Neural cell (in vitro differentiated cells): ENCODE measurements at regions not wholly inside any gene's neighbourhood (a gene's known extent, or its start where the extent isn't known, plus 50 kb on each side); places are given as distances from the start of the nearest gene placed in this dataset.

ENCODE experiments used
- H2AFZ ChIP-seq: fragments of 200-600, 300-800 bp; sonication (generic), shearing (Covaris generic); 2 replicates; pipeline ENCODE4 v1.6.0; 2014; ENCODE audit warnings: low read depth, mild to moderate bottlenecking, antibody characterized with exemption, low read length, moderate library complexity
- H3F3A ChIP-seq: fragments of 200-600 bp; shearing (Covaris generic); 2 replicates; pipeline ENCODE4 v1.6.1; 2016; ENCODE audit warnings: mild to moderate bottlenecking, moderate library complexity, mixed read lengths, antibody characterized with exemption, low read length; ENCODE audit not compliant: insufficient read depth, poor library complexity, severe bottlenecking
- H3K27ac ChIP-seq: fragments of 200-600, 300-800 bp; sonication (generic), shearing (Covaris generic); 2 replicates; pipeline ENCODE4 v1.5.1; 2014; ENCODE audit warnings: mild to moderate bottlenecking, low read length, moderate library complexity
- H3K27me3 ChIP-seq: fragments of 300-800, 200-600 bp; sonication (generic), shearing (Covaris generic); 2 replicates; pipeline ENCODE4 v1.6.0; 2014; ENCODE audit warnings: mild to moderate bottlenecking, low read depth, low read length, moderate library complexity; ENCODE audit not compliant: insufficient read depth
- H3K36me3 ChIP-seq: fragments of 300-800, 200-600 bp; sonication (generic), shearing (Covaris generic); 2 replicates; pipeline ENCODE4 v1.5.1; 2014; ENCODE audit warnings: mild to moderate bottlenecking, antibody characterized with exemption, low read length, moderate library complexity; ENCODE audit not compliant: insufficient read depth
- H3K4me2 ChIP-seq: fragments of 300-800, 200-600 bp; sonication (generic), shearing (Covaris generic); 2 replicates; pipeline ENCODE4 v1.6.0; 2014; ENCODE audit warnings: mild to moderate bottlenecking, low read length
- H3K4me3 ChIP-seq: fragments of 300-800, 200-600 bp; sonication (generic), shearing (Covaris generic); 2 replicates; pipeline ENCODE4 v1.5.1; 2014; ENCODE audit warnings: mild to moderate bottlenecking, low read length, moderate library complexity
- H3K79me2 ChIP-seq: fragments of 200-600 bp; shearing (Covaris generic); replicated peaks from 2 replicates; pipeline ENCODE4 v1.6.0; 2014; ENCODE audit warnings: mild to moderate bottlenecking, low read length, moderate library complexity; ENCODE audit not compliant: insufficient read depth
- H3K9ac ChIP-seq: fragments of 300-800, 200-600 bp; sonication (generic), shearing (Covaris generic); 2 replicates; pipeline ENCODE4 v1.6.1; 2016; ENCODE audit warnings: mild to moderate bottlenecking, low read length, mixed read lengths
- H3K9me2 ChIP-seq: fragments of 200-600 bp; shearing (Covaris generic); 2 replicates; pipeline ENCODE4 v1.6.1; 2016; ENCODE audit warnings: mild to moderate bottlenecking, low read length, mixed read lengths; ENCODE audit not compliant: insufficient read depth
- H3K9me3 ChIP-seq: fragments of 200-600, 300-800 bp; sonication (generic), shearing (Covaris generic); 2 replicates; pipeline ENCODE4 v1.6.1; 2016; ENCODE audit warnings: mild to moderate bottlenecking, mixed run types, low read length, moderate library complexity, mixed read lengths
- H4K20me1 ChIP-seq: fragments of 200-600 bp; shearing (Covaris generic); 2 replicates; pipeline ENCODE4 v1.6.1; 2016; ENCODE audit warnings: mild to moderate bottlenecking, mixed run types; ENCODE audit not compliant: insufficient read depth
- EP300 ChIP-seq: fragments of 450-650 bp; conservative IDR thresholded peaks from 2 replicates; pipeline ENCODE4 v1.6.1; 2014; ENCODE audit warnings: antibody characterized with exemption, mild to moderate bottlenecking, moderate library complexity; ENCODE audit not compliant: poor library complexity, severe bottlenecking
- EZH2 ChIP-seq: fragments of 200-600, 300-800 bp; shearing (Covaris generic), sonication (generic); IDR thresholded peaks from 2 replicates; pipeline ENCODE4 v1.6.1; 2014; ENCODE audit warnings: antibody characterized with exemption, low read length, borderline replicate concordance, mild to moderate bottlenecking; ENCODE audit not compliant: insufficient read depth, poor library complexity, severe bottlenecking
- MXI1 ChIP-seq: fragments of 450-650 bp; conservative IDR thresholded peaks from 2 replicates; pipeline ENCODE4 v1.6.1; 2014; ENCODE audit warnings: antibody characterized with exemption, mild to moderate bottlenecking; ENCODE audit not compliant: poor library complexity, severe bottlenecking
- POLR2AphosphoS5 ChIP-seq: IDR thresholded peaks from 2 replicates; pipeline ENCODE4 v1.6.1; 2012
- RAD21 ChIP-seq: fragments of 450-650 bp; conservative IDR thresholded peaks from 2 replicates; pipeline ENCODE4 v1.6.1; 2014; ENCODE audit warnings: antibody characterized with exemption, mild to moderate bottlenecking, moderate library complexity
- SMC3 ChIP-seq: fragments of 450-650 bp; conservative IDR thresholded peaks from 2 replicates; pipeline ENCODE4 v1.6.1; 2014; ENCODE audit warnings: antibody characterized with exemption, mild to moderate bottlenecking, moderate library complexity; ENCODE audit not compliant: poor library complexity
- TAF1 ChIP-seq: IDR thresholded peaks from 2 replicates; pipeline ENCODE4 v1.6.1; 2012; ENCODE audit warnings: low read depth
- TF ChIP-seq, protein P1 (sequence below): fragments of 450-650 bp; IDR thresholded peaks from 2 replicates; pipeline ENCODE4 v1.5.1; 2014; ENCODE audit warnings: antibody characterized with exemption, mild to moderate bottlenecking, moderate library complexity; ENCODE audit not compliant: poor library complexity, severe bottlenecking
- TF ChIP-seq, protein P2 (sequence below): IDR thresholded peaks from 2 replicates; pipeline ENCODE4 v1.6.1; 2012; ENCODE audit warnings: borderline replicate concordance

DNA sequence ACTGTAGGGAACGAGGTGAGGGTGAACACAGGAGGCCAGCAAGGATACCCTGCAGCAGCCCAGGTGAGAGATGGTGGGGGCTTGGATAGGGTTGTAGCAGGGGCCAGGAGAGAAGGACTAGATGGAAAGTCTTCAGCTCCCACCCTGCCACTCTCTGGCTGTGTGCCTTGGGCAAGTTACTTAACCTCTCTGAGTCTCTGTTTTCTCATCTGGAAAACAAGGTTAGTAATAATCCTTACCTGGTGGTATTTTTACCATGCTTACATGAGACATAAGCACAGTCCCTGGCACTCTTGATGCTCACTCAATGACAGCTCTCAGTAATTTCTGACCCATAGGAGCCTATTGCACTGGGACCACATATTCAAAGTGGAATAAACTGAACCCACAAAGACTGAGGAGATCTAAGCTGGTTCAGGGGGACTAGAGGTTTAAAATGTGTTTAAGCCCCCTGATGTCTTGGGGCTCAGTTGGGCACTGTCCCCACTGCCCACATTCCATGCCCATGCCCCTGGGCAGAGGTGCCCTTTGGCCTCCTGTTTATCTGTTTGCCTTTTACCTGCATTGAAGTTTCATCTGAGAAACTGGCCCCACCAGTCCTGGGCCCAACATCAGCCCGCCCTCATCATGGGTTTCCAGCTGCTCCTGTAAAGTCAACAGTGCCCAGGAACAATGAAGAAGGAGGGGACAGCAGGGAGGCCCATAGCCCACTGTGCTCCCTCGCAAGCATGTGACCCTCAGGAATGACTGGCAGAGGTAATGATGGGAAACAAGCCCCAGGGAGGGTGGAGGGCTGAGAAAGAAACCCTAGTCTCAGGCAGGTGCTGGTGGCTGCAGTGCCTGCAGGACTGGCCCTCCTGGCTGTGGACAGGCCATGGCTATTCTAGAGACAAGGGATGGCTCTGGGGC lies 104.0 kb downstream of the VEGFA start:
- TF ChIP-seq, protein P1, sequence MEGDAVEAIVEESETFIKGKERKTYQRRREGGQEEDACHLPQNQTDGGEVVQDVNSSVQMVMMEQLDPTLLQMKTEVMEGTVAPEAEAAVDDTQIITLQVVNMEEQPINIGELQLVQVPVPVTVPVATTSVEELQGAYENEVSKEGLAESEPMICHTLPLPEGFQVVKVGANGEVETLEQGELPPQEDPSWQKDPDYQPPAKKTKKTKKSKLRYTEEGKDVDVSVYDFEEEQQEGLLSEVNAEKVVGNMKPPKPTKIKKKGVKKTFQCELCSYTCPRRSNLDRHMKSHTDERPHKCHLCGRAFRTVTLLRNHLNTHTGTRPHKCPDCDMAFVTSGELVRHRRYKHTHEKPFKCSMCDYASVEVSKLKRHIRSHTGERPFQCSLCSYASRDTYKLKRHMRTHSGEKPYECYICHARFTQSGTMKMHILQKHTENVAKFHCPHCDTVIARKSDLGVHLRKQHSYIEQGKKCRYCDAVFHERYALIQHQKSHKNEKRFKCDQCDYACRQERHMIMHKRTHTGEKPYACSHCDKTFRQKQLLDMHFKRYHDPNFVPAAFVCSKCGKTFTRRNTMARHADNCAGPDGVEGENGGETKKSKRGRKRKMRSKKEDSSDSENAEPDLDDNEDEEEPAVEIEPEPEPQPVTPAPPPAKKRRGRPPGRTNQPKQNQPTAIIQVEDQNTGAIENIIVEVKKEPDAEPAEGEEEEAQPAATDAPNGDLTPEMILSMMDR, result no peak
- TF ChIP-seq, protein P2, sequence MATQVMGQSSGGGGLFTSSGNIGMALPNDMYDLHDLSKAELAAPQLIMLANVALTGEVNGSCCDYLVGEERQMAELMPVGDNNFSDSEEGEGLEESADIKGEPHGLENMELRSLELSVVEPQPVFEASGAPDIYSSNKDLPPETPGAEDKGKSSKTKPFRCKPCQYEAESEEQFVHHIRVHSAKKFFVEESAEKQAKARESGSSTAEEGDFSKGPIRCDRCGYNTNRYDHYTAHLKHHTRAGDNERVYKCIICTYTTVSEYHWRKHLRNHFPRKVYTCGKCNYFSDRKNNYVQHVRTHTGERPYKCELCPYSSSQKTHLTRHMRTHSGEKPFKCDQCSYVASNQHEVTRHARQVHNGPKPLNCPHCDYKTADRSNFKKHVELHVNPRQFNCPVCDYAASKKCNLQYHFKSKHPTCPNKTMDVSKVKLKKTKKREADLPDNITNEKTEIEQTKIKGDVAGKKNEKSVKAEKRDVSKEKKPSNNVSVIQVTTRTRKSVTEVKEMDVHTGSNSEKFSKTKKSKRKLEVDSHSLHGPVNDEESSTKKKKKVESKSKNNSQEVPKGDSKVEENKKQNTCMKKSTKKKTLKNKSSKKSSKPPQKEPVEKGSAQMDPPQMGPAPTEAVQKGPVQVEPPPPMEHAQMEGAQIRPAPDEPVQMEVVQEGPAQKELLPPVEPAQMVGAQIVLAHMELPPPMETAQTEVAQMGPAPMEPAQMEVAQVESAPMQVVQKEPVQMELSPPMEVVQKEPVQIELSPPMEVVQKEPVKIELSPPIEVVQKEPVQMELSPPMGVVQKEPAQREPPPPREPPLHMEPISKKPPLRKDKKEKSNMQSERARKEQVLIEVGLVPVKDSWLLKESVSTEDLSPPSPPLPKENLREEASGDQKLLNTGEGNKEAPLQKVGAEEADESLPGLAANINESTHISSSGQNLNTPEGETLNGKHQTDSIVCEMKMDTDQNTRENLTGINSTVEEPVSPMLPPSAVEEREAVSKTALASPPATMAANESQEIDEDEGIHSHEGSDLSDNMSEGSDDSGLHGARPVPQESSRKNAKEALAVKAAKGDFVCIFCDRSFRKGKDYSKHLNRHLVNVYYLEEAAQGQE, result no peak
- TF ChIP-seq EZH2 (no peak), MXI1 (no peak), TAF1 (no peak), SMC3 (no peak), POLR2AphosphoS5 (no peak), EP300 (no peak), RAD21 (no peak)
- Histone ChIP-seq H3K36me3 (no peaks in the 10 kb centered on the region), H3K27me3 (no peaks in the 10 kb centered on the region), H3K9ac (no peak overlapping the region), H3F3A (no peaks in the 10 kb centered on the region), H2AFZ (no peak overlapping the region), H3K9me3 (no peaks in the 10 kb centered on the region), H4K20me1 (no peaks in the 10 kb centered on the region), H3K79me2 (no peaks in the 10 kb centered on the region), H3K4me2 (no peak overlapping the region), H3K27ac (no peak overlapping the region), H3K9me2 (no peaks in the 10 kb centered on the region), H3K4me3 (no peak overlapping the region)

DNA sequence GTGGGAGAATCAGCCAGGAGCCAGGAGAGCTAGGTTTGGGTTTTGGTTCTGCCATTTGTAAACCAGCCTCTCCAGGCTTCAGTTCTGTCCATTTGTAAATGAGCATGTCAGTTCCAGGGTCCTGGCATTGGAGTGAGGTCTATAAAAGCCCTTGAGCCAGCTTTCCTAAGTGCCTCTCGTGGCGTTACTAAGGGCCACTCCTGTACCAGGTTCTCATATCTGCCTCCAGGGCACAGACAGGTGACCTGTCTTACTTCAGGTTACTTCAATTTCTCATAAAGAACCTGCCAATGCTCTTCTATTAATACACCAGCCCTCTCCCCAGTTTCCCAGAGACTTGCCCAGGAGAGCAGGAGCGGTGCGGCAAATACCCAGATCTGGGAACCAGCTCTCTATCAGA lies 101.9 kb downstream of the VEGFA start:
- Histone ChIP-seq H4K20me1 (no peaks in the 10 kb centered on the region), H3F3A (no peaks in the 10 kb centered on the region), H3K27ac (no peak overlapping the region), H3K9ac (no peak overlapping the region), H3K27me3 (no peaks in the 10 kb centered on the region), H3K79me2 (no peaks in the 10 kb centered on the region), H2AFZ (no peak overlapping the region), H3K4me3 (no peak overlapping the region), H3K4me2 (no peak overlapping the region), H3K9me3 (no peaks in the 10 kb centered on the region), H3K9me2 (no peaks in the 10 kb centered on the region), H3K36me3 (no peaks in the 10 kb centered on the region)
- TF ChIP-seq EP300, result no peak
- TF ChIP-seq SMC3, result no peak
- no peak for TF ChIP-seq RAD21
- TF ChIP-seq, protein P1, result no peak
- no peak for TF ChIP-seq MXI1
- TF ChIP-seq TAF1, result no peak
- TF ChIP-seq, protein P2, result no peak
- no peak for TF ChIP-seq EZH2
- TF ChIP-seq POLR2AphosphoS5, result no peak
